ENCODE measurements at regions not wholly inside any gene's neighbourhood (a gene's known extent, or its start where the extent isn't known, plus 50 kb on each side); places are given as distances from the start of the nearest gene placed in this dataset.

- DNase-seq (ENCODE audit: low read depth in 2 of 2): no peak
Observed at GRCh38 chr2:145601361-145601925, 1081.5 kb upstream of the ZEB2 start.

- no peak for DNase-seq (ENCODE audit: low read depth in 2 of 2)
Observed at GRCh38 chr2:145600811-145601210, 1080.9 kb upstream of the ZEB2 start.

GRCh38 chr2:145599756-145600155 lies 1079.8 kb upstream of the ZEB2 start:
- no peak for DNase-seq (ENCODE audit: low read depth in 2 of 2)

GRCh38 chr2:145598434-145598833 lies 1078.5 kb upstream of the ZEB2 start:
- DNase-seq (ENCODE audit: low read depth in 2 of 2): no peak

- peak; percentile 50 to 51 for DNase-seq (ENCODE audit: low read depth in 2 of 2)
Observed at GRCh38 chr2:145597809-145598208, 1077.9 kb upstream of the ZEB2 start.

- DNase-seq (ENCODE audit: low read depth in 2 of 2): no peak
Observed at GRCh38 chr2:145597006-145597405, 1077.1 kb upstream of the ZEB2 start.

- DNase-seq (ENCODE audit: low read depth in 2 of 2): no peak
Observed at GRCh38 chr2:145596416-145596815, 1076.5 kb upstream of the ZEB2 start.

GRCh38 chr2:145595296-145595695 lies 1075.4 kb upstream of the ZEB2 start:
- no peak for DNase-seq (ENCODE audit: low read depth in 2 of 2)

GRCh38 chr2:145593991-145594614 lies 1074.2 kb upstream of the ZEB2 start:
- peak; percentile 88 to 90 for DNase-seq (ENCODE audit: low read depth in 2 of 2)

- DNase-seq (ENCODE audit: low read depth in 2 of 2): no peak
Observed at GRCh38 chr2:145593280-145593679, 1073.4 kb upstream of the ZEB2 start.

GRCh38 chr2:145592361-145592760 lies 1072.4 kb upstream of the ZEB2 start:
- peak in 1 of 2 experiments; percentile 12 for DNase-seq (ENCODE audit: low read depth in 2 of 2)

GRCh38 chr2:145591109-145591809 lies 1071.3 kb upstream of the ZEB2 start:
- DNase-seq (ENCODE audit: low read depth in 2 of 2): no peak

- DNase-seq (ENCODE audit: low read depth in 2 of 2): no peak
Observed at GRCh38 chr2:145587922-145588321, 1068.0 kb upstream of the ZEB2 start.

- DNase-seq (ENCODE audit: low read depth in 2 of 2): no peak
Observed at GRCh38 chr2:145584353-145584752, 1064.4 kb upstream of the ZEB2 start.

GRCh38 chr2:145573608-145574007 lies 1053.7 kb upstream of the ZEB2 start:
- DNase-seq (ENCODE audit: low read depth in 2 of 2): no peak

GRCh38 chr2:145572238-145572637 lies 1052.3 kb upstream of the ZEB2 start:
- no peak for DNase-seq (ENCODE audit: low read depth in 2 of 2)

GRCh38 chr2:145569108-145569507 lies 1049.2 kb upstream of the ZEB2 start:
- DNase-seq (ENCODE audit: low read depth in 2 of 2): no peak

GRCh38 chr2:145563741-145564615 lies 1044.1 kb upstream of the ZEB2 start:
- DNase-seq (ENCODE audit: low read depth in 2 of 2): no peak

- no peak for DNase-seq (ENCODE audit: low read depth in 2 of 2)
Observed at GRCh38 chr2:145561152-145561551, 1041.2 kb upstream of the ZEB2 start.

GRCh38 chr2:145558617-145559350 lies 1038.9 kb upstream of the ZEB2 start:
- no peak for DNase-seq (ENCODE audit: low read depth in 2 of 2)

- no peak for DNase-seq (ENCODE audit: low read depth in 2 of 2)
Observed at GRCh38 chr2:145555360-145555759, 1035.4 kb upstream of the ZEB2 start.

GRCh38 chr2:145551686-145552085 lies 1031.8 kb upstream of the ZEB2 start:
- DNase-seq (ENCODE audit: low read depth in 2 of 2): no peak
